ENCODE measurements at regions not wholly inside any gene's neighbourhood (a gene's known extent, or its start where the extent isn't known, plus 50 kb on each side); places are given as distances from the start of the nearest gene placed in this dataset.

DNA sequence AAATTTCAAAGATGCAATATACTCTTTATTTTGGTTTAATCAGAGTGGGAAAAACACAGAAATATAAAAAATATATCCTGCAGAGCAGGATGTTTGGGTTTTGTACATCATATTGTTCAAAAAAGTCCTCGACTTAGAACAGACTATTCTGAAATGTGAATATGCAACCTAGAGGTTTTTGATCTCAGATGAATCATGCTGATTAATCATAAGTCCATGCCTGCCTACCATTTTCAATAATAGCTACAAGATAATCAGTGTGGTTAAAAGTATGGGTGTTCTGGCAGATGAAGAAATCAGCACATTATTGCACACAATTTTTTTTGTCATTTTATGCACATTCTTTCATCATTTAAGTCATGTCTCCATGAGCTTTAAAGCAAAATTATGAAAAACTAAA is 1261.0 kb upstream of the NXPH2 start:
- no peak for TF ChIP-seq POLR2A (IDR thresholded peaks at IDR 0.05)
- TF ChIP-seq, protein P1, sequence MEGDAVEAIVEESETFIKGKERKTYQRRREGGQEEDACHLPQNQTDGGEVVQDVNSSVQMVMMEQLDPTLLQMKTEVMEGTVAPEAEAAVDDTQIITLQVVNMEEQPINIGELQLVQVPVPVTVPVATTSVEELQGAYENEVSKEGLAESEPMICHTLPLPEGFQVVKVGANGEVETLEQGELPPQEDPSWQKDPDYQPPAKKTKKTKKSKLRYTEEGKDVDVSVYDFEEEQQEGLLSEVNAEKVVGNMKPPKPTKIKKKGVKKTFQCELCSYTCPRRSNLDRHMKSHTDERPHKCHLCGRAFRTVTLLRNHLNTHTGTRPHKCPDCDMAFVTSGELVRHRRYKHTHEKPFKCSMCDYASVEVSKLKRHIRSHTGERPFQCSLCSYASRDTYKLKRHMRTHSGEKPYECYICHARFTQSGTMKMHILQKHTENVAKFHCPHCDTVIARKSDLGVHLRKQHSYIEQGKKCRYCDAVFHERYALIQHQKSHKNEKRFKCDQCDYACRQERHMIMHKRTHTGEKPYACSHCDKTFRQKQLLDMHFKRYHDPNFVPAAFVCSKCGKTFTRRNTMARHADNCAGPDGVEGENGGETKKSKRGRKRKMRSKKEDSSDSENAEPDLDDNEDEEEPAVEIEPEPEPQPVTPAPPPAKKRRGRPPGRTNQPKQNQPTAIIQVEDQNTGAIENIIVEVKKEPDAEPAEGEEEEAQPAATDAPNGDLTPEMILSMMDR (IDR thresholded peaks at IDR 0.05) = no peak

Measured in testis (tissue), 2 donors.